Heart right ventricle (tissue), 16 donors: ENCODE measurements at regions not wholly inside any gene's neighbourhood (a gene's known extent, or its start where the extent isn't known, plus 50 kb on each side); places are given as distances from the start of the nearest gene placed in this dataset.

Source experiments
- ATAC-seq, 8 donors: fragments of 200-7000 bp; cut with Tn5 transposase; one replicate each; pipeline ENCODE4 v1.9.1; 2020; ENCODE audit warnings: mild to moderate bottlenecking in 8 of 8, moderate library complexity in 8 of 8, moderate number of reproducible peaks in 1 of 8
- DNase-seq, 2 donors: peaks; one replicate each; pipeline ENCODE4 v3.0.0-alpha.2; 2020
- H3K27ac ChIP-seq, 10 donors: fragments of 200-600 bp; sonication (generic) in 2 of 10; one replicate each; pipeline versions ENCODE4 v1.5.0 to v1.8.0; 2020 to 2022; ENCODE audit warnings: mild to moderate bottlenecking in 3 of 10
- H3K27me3 ChIP-seq, 7 donors: fragments of 200-600 bp; one replicate each; pipeline ENCODE4 v1.8.0; 2021 to 2022; ENCODE audit warnings: mild to moderate bottlenecking in 2 of 7
- H3K36me3 ChIP-seq, 9 donors: fragments of 200-600 bp; sonication (generic) in 1 of 9; one replicate each; pipeline versions ENCODE4 v1.5.0 to v1.8.0; 2020 to 2022; ENCODE audit warnings: mild to moderate bottlenecking in 2 of 9
- H3K4me1 ChIP-seq, 9 donors: fragments of 200-600 bp; sonication (generic) in 1 of 9; one replicate each; pipeline versions ENCODE4 v1.5.0 to v1.8.0; 2020 to 2022; ENCODE audit warnings: mild to moderate bottlenecking in 4 of 9
- H3K4me3 ChIP-seq, 10 donors: fragments of 200-600 bp; sonication (generic) in 2 of 10; one replicate each; pipeline versions ENCODE4 v1.5.0 to v1.8.0; 2020 to 2022; ENCODE audit warnings: mild to moderate bottlenecking in 7 of 10, moderate library complexity in 2 of 10
- H3K9me3 ChIP-seq, 11 donors: fragments of 200-600 bp in 10 of 11; sonication (generic) in 2 of 11; one replicate each; pipeline versions ENCODE4 v1.5.0 to v1.8.0; 2013 to 2022; ENCODE audit warnings: mild to moderate bottlenecking in 2 of 11, control low read depth in 1 of 11, moderate library complexity in 1 of 11
- WGBS, 2 donors: extraction: QIAGEN DNeasy Blood & Tissue Kit; methylation state at CpG; one replicate each; pipeline ENCODE4 v1.1.7; 2013; ENCODE audit warnings: inconsistent platforms in 1 of 2; 5-methylcytosine and 5-hydroxymethylcytosine counted together
- intact Hi-C, 10 donors: fragments of 100-400 bp; cut with DNase I; formaldehyde crosslinking; loops; one replicate each; pipeline versions ENCODE4 v1.11.1 to v1.14.2; 2022
- TF ChIP-seq, protein P1 (sequence below), 9 donors: fragments of 200-600 bp; sonication (generic) in 2 of 9; IDR thresholded peaks; one replicate each; pipeline versions ENCODE4 v1.5.0 to v1.8.0; 2021 to 2022; ENCODE audit warnings: antibody characterized with exemption in 9 of 9, mild to moderate bottlenecking in 5 of 9, moderate library complexity in 1 of 9
- donor health status: Arrhythmogenic right ventricular cardiomyopathy.
- donor health status: ischemic (EF 13 %, LVEDD 7.1; RV severe dilation, severe dysfunction).
- donor health status: healthy with polysubstance abuse.
- donor health status: DM: no; HTN: yes; CAD: no.
- donor health status: DM: no; HTN: no; CAD: no.
- donor health status: ischemic (EF 25% LVEDD 6.9; RV normal size, moderate dysfunction).
- donor health status: ischemic (EF 25% LVEDD 5.7; RV mildly dilated, moderate dysfunction).
- donor health status: healthy.
- donor health status: DM: yes; HTN: yes; CAD: no.
- donor health status: Ischemic cardiomyopathy.
- donor health status: ischemic (EF 35%, LVEDD 5.7; RV mildly dilated, moderate dysfunction).
- donor health status: nonischemic (EF 11% LVEDD 7.7; RV severe dilation, severe dysfunction).
- donor health status: DM: yes; HTN: yes; CAD: no.
- donor health status: PGD.
- donor health status: ischemic (EF 29% LVEDD 5.4; RV normal size, mild dysfunction).
- donor health status: nonischemic (EF 23%, LVEDD 6.1; RV moderate dilation, normal function).

- Histone ChIP-seq H3K27me3 (no peaks in the 10 kb centered on the region), H3K9me3 (peaks cover 0 to 4% (median 0%) of the 10 kb centered on the region in 11 donors), H3K36me3 (no peaks in the 10 kb centered on the region), H3K4me1 (peaks cover 0 to 7% (median 0%) of the 10 kb centered on the region in 9 donors), H3K27ac (no peak overlapping the region), H3K4me3 (no peak overlapping the region)
- peak; percentile 5 to 18 for DNase-seq
- TF ChIP-seq, protein P1, sequence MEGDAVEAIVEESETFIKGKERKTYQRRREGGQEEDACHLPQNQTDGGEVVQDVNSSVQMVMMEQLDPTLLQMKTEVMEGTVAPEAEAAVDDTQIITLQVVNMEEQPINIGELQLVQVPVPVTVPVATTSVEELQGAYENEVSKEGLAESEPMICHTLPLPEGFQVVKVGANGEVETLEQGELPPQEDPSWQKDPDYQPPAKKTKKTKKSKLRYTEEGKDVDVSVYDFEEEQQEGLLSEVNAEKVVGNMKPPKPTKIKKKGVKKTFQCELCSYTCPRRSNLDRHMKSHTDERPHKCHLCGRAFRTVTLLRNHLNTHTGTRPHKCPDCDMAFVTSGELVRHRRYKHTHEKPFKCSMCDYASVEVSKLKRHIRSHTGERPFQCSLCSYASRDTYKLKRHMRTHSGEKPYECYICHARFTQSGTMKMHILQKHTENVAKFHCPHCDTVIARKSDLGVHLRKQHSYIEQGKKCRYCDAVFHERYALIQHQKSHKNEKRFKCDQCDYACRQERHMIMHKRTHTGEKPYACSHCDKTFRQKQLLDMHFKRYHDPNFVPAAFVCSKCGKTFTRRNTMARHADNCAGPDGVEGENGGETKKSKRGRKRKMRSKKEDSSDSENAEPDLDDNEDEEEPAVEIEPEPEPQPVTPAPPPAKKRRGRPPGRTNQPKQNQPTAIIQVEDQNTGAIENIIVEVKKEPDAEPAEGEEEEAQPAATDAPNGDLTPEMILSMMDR (IDR thresholded peaks at IDR 0.05) = no peak
- ATAC-seq = peak in 5 of 8 donors; percentile 23 to 82 (median 70)
- intact Hi-C loops = no loop called here
- WGBS, 2 donors = 50 to 62% methylated on average over 1 of the region's 1 CpG
Observed at GRCh38 chr3:103052236-103052830, 617.5 kb downstream of the ZPLD1 start.

GRCh38 chr3:103055021-103055520 is 620.3 kb downstream of the ZPLD1 start:
- no peak for ATAC-seq
- no peak for DNase-seq
- intact Hi-C loops = no loop called here
- H3K4me3 ChIP-seq = no peak overlapping the region
- H3K4me1 ChIP-seq = no peaks in the 10 kb centered on the region
- TF ChIP-seq, protein P1 (IDR thresholded peaks at IDR 0.05) = no peak
- WGBS, 2 donors = 32 to 34% methylated on average over 2 of the region's 2 CpGs
- H3K36me3 ChIP-seq = no peaks in the 10 kb centered on the region
- H3K27me3 ChIP-seq = no peaks in the 10 kb centered on the region
- H3K27ac ChIP-seq = no peak overlapping the region
- H3K9me3 ChIP-seq = no peaks in the 10 kb centered on the region

DNA sequence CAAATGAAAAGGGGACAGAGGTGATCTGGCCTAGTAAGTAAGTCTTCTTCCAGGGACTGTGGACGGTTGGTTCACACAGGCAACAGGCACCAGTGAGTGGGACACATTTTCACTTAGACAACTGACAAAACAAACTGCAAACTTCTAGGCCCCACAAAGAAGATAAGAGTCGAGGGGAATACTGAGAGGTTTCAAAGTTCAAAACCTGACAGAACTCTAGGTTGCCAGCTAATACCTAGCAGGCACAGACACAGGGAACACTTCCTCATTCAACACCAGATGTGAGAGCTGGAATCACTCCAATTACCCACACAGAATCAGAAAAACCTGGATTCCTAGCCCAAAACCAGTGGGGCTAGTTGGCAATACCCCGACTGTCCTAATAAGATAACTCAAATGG is 621.7 kb downstream of the ZPLD1 start:
- DNase-seq (no peak), ATAC-seq (no peak)
- Histone ChIP-seq H3K27me3 (no peaks in the 10 kb centered on the region), H3K9me3 (no peaks in the 10 kb centered on the region), H3K36me3 (no peaks in the 10 kb centered on the region), H3K4me1 (no peaks in the 10 kb centered on the region), H3K27ac (no peak overlapping the region), H3K4me3 (no peak overlapping the region)
- TF ChIP-seq, protein P1 (IDR thresholded peaks at IDR 0.05) = no peak
- 61 to 68% methylated on average over 3 of the region's 3 CpGs for WGBS, 2 donors
- intact Hi-C loops = no loop called here

DNA sequence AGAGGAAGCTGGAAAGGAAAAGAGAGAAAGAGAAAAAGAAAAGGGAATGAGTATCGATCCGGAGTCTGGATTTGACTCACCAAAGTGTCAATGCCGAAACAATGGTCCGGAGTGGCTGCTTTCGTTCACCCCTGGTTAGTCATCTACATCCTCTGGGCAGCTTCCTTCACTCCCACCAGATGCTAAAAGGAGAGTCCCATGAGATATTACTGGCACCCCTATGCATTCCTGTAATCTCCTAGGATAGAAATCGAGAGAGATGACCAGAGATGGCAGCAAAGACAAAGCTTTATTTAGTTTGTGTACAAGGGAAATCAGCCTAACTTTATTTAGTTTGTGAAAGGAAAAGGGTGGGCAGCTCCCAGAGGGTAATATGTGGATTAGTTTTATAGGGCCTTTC is 622.2 kb downstream of the ZPLD1 start:
- Histone ChIP-seq H3K27ac (no peak overlapping the region), H3K9me3 (no peaks in the 10 kb centered on the region), H3K27me3 (no peaks in the 10 kb centered on the region), H3K4me1 (no peaks in the 10 kb centered on the region), H3K36me3 (no peaks in the 10 kb centered on the region), H3K4me3 (no peak overlapping the region)
- DNase-seq (no peak), ATAC-seq (no peak)
- TF ChIP-seq, protein P1 (IDR thresholded peaks at IDR 0.05) = no peak
- intact Hi-C loops = no loop called here
- WGBS, 2 donors = 55 to 66% methylated on average over 6 of the region's 6 CpGs
